Lower leg skin (tissue), 3 donors: ENCODE measurements at regions not wholly inside any gene's neighbourhood (a gene's known extent, or its start where the extent isn't known, plus 50 kb on each side); places are given as distances from the start of the nearest gene placed in this dataset.

Experiments
- POLR2A ChIP-seq, 2 donors: fragments of 450-650 bp; IDR thresholded peaks; one replicate each; pipeline ENCODE4 v1.6.1; 2016 to 2017; ENCODE audit warnings: antibody characterized with exemption in 2 of 2, mild to moderate bottlenecking in 1 of 2, moderate library complexity in 1 of 2
- TF ChIP-seq, protein P1 (sequence below), 3 donors: fragments of 450-650 bp; IDR thresholded peaks; one replicate each; pipeline ENCODE4 v1.5.1; 2016; ENCODE audit warnings: antibody characterized with exemption in 3 of 3, mild to moderate bottlenecking in 3 of 3, moderate library complexity in 2 of 3

DNA sequence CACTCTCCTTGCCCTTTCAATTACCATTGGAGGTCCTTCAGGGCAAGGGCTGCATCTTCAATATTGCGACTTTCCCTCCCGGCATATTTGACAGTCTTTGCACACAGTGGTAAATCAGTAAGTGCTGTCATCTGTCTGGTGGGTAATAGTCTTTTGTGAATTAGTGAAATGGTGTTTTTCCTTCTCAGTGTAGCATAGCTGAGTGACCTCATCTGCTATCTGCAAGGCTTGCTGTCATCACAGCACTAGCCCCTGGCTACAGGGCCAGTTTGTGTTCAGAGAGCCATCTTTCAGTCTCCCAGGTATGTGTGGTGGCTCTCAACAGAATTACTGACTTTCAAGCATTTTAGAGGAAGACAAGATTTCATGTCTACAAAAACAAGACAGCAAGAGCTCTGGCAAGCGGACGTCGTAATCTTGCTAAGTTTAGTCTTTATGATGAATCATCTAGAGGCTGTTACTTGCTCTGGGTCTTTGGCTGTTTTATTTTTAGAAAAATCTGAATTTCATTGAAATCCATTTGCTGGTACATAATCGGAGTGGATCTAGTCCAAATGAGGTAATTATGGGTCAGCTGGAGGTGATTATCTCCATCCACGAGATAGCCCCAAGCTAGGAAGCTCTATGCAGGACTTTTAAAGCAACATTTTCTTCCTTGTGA, 528.9 kb downstream of the EPM2A start:
- no peak for TF ChIP-seq POLR2A (IDR thresholded peaks at IDR 0.05)
- TF ChIP-seq, protein P1, sequence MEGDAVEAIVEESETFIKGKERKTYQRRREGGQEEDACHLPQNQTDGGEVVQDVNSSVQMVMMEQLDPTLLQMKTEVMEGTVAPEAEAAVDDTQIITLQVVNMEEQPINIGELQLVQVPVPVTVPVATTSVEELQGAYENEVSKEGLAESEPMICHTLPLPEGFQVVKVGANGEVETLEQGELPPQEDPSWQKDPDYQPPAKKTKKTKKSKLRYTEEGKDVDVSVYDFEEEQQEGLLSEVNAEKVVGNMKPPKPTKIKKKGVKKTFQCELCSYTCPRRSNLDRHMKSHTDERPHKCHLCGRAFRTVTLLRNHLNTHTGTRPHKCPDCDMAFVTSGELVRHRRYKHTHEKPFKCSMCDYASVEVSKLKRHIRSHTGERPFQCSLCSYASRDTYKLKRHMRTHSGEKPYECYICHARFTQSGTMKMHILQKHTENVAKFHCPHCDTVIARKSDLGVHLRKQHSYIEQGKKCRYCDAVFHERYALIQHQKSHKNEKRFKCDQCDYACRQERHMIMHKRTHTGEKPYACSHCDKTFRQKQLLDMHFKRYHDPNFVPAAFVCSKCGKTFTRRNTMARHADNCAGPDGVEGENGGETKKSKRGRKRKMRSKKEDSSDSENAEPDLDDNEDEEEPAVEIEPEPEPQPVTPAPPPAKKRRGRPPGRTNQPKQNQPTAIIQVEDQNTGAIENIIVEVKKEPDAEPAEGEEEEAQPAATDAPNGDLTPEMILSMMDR (IDR thresholded peaks at IDR 0.05): no peak
